HG03108 (cell line): ENCODE measurements at regions not wholly inside any gene's neighbourhood (a gene's known extent, or its start where the extent isn't known, plus 50 kb on each side); places are given as distances from the start of the nearest gene placed in this dataset.
"Not testable (repeated sequence)": the region's sequence is repeated elsewhere in the genome, so short reads cannot be mapped to it uniquely, and the experiment has no call there.

ENCODE experiments used
- ATAC-seq: cut with Tn5 transposase; IDR thresholded peaks from one replicate; pipeline ENCODE4 v1.9.1; 2021; ENCODE audit warnings: moderate library complexity; ENCODE audit not compliant: unreplicated experiment

DNA sequence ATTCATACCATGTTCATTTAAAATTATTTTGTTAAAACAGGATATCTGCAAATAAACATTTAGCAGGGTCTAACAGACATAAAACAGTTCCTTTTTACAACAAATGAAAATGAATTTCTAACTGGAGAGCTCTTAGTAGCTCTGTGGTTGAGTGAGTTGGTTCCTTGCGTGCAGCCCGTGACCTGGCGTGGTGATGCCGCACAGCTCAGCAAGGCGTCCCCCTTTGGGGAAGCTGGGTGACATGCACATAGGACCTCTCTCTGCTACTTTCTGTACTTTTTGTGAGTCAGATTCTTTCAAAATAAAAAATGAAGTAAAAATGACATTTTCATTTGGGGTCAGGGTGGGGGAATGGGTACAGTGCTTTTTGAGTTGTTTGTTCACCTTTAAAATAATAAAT lies 75.9 kb downstream of the NPIPB11 start:
- ATAC-seq, result not testable (repeated sequence)

DNA sequence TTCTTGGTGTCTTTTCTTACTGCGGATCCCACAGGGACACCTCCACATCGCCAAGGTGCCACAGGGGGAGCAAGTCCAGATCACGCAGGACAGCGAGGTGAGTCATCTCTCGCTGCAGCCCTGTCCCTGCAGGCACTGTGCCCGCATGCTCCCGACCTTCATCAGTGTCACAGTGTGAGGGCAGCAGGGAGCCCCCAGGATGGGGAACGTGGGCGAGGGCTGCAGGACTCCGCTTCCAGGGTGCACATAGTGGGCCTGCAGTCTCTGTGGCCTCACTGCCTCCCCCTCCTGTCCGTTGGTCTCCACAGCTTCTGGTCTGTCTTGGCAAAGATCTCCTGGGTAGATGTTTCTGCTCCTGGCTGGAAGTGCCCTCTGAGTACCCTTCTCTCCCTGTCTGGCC lies 78.0 kb downstream of the NPIPB11 start:
- not testable (repeated sequence) for ATAC-seq

DNA sequence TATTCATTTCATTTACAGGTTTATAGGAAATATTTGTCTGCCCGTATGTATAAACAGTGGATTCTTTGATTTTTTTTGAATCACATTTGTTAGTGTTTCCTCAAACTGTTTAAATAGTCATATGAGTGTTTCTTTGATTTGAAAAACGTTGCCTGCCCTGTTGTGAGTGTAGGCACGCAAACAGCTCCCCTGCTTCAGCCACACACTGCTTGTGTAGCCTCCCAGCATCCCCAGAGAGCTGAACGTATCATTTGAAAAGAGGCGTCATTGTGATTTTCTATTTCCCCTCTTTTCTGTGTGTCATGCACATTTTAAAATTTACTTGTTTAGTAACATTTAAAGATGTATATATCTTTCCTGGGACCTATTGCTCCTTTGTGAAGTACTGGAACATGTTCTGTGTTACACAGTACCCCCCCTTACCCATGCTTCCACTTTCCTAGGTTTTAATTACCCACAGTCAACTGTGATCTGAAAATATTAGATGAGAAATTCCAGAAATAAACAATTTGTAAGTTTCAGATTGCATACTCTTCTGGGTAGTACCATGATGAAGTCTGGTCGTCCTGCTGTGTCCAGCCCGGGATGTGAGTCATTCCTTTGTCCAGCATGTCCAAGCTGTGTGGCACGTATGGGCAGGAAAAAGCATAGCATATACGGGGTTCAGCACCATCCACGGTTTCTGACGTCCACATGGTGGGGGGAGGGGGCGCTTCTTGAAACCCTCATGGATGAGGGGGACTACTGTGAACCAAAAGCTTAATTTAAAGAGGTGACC lies 78.7 kb downstream of the NPIPB11 start:
- not testable (repeated sequence) for ATAC-seq

DNA sequence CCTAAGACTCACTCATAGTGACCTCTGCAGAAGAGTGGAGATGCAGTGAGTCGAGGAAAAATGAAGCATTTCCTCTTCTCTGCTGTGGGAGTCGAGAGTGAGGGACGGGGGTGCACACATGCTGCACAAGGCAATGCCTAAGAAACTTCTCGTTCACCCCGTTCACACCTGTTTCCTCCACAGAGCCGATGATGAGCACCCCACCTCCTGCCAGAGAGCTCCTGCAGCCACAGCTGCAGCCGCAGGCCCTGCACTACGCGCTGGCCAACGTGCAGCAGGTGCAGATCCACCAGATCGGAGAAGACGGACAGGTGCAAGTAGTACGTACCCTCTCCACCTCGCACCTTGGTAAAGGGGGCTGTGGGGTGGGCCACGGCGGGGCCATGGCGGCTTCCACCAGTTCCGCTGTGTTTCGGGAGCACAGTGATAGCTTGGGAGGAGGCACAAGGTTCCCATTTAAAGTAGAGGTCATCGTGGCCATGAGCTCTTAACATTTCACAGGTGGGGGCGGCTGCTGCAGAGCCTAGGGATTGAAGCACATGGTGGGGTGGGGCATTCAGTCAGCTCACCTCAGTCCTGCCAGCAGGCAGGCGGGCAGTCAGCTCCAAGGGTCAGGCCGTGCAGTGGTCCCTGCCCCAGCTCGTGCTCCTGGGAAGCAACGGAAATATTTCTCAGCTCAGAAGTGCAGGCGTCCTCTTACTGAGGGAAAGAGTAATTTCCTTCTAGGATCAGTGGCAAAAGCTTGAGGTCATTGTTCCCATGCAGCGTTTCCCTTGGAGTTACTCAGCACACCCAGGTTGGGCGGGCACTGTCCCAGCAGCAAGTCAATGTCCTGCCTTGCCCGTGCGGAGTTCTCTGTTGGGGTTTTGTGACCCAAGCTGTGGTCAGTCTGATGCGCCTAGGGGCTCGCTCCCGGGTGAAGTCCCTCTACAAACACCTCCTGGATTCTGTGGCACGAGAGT lies 80.1 kb downstream of the NPIPB11 start:
- ATAC-seq, result not testable (repeated sequence)

DNA sequence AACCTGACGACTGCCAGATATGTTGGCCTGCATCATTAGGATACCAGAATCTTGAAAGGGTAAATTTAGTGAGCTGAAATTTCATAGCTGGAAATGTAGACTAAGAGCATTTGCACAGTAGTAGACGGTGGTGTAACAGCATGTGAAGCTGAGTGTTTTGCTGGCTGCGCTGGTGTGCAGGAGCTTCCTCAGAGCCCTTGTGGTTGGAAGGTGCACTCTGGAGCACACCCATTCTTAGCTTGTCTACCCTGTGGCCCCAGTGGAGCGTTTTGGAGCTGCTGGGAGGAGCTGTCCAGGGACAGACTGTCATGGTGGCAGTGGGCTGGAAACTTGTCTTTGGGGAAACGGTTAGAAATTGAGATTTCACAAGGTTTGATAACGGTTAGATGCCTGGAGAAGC lies 82.8 kb downstream of the NPIPB11 start:
- not testable (repeated sequence) for ATAC-seq

DNA sequence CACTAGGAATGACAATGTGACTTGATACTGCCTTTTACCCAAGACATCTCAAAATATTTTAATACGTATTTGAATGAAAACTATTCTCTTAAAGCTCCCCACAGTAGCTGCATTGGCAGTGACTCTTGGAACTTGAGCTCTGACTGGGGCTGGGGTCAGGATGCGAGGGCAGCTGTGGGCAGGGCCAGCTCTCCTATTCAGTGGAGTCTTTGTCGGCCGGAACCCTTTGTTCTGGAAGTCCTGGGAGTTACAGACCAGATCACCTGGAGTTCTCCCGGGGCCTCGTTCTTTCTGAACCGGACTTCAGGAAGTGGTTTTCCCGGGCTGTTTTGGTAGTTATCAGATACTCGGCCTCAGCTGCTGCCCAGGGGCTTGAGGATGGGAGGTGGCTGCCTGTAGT lies 84.9 kb downstream of the NPIPB11 start:
- ATAC-seq, result no peak

DNA sequence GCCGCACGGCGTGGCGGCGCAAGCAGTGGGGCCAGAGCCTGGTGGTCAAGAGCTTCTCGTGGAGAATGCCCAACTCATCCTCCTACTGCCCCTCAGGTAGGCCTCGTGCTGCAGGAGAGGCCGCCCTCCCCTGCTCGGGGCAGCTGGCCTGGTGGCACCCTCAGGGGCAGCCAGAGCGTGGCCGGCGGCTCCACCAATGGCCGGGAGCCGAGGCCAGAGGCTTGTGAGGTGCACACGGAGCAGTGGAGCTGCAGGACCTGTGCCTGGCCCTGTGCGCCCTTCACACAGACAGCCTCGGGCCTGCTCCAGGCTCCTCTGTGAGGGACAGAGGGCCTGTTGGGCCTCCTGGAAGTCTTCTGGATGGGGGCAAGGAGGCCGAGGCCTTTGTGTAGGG lies 85.5 kb downstream of the NPIPB11 start:
- no peak for ATAC-seq

DNA sequence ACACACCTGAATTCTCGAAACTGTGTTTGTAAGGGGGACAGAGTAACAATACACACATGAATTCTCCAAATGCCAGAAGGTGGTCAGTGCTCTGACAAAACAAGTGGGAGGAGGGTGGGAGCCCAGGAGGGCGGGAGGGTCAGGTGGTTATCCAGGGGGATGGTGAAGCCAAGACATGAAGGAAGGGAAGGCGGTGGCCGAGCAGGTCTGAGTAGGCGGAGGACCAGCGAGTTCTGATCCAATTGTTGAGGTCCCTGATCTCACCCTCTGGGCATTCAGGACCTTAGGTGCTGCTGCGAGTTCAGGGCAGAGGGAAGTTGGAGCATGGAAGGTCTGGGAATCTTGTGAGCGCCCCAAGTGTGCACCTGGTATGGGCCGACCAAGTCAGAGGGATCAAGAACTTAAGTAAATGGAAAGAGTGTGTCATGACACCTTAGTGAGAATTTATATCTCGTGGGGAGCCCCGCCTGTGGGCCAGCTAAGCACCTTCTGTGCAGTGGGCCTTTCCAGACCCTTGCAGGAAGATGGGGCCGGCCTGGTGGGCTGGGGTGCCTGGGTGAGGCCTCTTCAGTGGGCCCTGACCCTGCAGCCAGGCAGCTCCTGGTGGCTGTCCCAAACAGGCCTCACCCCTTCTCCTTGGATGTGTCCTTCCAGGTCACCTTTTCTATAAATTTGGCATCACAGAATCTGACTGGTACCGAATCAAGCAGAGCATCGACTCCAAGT lies 86.1 kb downstream of the NPIPB11 start:
- no peak for ATAC-seq

DNA sequence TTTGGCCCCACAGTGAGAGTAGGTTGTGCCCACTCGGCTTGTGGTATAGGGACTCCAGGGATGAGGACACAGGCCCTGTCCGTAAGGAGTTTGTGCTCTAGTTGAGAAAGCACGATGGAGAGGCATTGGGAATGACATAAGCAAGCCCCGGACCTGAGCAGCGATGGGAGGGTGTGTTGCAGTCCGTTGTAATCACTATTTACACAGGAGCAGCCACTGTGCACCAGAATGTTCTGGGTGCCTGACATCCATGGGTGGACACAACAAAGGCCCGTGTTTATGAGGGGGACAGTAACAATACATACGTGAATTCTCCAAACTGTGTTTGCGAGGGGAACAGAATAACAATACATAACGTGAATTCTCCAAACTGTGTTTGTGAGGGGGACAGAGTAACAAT lies 86.8 kb downstream of the NPIPB11 start:
- ATAC-seq, result no peak

DNA sequence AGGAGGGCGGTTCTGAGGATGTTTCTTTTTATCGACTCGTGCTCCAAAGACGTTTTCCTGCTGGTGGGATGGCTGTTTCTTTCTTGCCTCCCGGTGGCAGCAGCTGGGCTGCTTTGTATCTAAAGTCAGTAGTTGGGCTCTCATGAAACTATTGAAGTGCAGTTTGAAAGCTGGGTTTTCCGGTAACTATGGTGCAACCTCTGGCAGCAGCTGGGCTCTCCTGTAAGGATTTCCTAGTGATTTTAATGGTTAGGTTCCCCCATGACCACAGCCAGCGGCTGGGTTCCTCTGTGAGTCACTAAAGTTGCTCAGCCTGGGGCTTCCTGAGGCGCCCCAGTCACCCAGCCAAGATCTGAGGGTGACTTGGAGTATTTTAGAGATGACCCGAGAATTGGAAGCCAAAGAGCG lies 87.9 kb downstream of the NPIPB11 start:
- ATAC-seq, result not testable (repeated sequence)

DNA sequence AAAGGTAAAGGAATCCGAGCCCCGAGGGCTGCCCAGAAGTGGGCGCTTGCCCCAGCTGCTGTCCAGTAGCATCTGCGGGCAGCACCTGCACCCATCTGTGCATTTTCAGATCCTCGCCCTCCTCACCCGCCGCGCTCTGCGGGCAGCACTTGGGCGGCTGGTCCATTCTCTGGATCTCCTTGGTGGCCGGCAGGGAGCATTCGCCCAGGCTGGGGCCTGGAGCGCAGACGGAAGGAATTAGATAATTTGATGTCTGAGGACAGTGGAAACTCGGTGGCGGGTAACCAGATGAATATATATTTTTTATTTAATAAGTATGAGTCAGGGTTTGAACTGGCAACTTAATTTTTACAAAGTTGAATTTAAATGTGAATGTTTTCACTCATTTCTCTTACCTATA lies 88.5 kb downstream of the NPIPB11 start:
- no peak for ATAC-seq

DNA sequence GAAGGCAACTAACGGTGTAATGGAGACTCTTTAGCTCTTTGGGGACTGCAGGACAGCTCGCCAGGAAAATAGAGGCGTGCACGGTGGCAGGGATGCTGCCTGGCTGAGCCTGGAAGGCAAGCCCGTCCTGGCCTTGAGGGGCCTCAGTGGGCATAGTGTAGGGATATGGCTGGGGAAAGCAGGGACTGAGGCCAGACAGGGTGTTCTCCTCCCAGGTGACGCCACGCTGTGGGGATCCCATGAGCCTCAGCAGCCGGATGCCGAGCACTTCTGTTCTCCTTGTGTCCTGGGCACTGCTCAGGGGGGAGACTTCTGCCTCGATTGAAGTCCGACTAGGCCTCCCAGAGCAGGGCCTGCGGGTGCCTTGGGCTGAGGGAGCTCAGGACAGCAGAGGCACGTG lies 89.2 kb downstream of the NPIPB11 start:
- no peak for ATAC-seq

DNA sequence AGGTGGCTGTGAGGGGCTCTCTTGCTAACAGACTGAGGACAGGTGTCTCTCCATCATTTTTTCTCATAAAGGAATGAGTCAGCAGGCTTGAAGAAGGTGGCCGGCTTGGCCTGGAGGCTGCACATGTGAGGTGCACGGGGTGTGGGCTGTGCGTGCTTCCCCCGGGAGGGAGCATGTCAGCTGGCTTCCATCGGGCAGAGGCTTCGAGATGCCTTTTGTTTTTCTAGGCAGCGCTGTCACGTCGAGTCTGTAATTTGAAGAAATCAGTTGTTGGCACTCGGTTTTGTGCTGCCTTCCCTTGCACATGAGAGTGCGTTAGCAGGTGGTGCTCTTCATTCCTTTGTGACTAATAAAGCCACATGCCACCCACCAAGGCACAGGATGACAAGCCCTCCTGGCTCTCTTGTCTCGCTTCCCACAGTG lies 89.7 kb downstream of the NPIPB11 start:
- no peak for ATAC-seq

DNA sequence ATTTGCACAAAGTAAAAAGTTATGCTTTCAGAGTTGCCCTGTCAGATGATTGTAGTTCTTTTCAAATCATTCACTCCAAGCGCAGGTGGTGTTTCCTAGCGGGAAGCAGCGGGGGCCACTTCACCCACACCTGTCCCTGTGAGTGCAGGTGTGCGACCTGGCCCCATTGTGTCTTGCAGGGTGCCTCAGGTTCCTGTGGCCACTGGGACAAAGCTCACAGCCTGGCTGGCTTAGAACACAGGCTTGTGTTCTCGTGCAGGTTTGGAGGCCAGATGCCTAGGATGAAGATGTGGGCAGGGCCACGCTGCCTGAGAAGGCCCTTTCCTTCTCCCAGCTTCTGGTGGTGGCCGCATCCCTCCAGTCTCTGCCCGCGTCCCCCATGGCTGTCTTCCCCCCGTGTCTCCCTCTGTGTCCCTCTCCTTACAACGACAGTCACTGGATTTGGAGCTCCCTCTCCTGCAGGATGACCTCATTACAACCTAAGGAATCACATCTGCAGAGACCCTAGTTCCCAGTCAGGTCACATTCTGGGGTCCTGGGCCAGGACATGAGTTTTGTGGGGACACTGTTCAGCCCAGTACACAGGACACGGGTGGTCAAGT lies 90.5 kb downstream of the NPIPB11 start:
- no peak for ATAC-seq

DNA sequence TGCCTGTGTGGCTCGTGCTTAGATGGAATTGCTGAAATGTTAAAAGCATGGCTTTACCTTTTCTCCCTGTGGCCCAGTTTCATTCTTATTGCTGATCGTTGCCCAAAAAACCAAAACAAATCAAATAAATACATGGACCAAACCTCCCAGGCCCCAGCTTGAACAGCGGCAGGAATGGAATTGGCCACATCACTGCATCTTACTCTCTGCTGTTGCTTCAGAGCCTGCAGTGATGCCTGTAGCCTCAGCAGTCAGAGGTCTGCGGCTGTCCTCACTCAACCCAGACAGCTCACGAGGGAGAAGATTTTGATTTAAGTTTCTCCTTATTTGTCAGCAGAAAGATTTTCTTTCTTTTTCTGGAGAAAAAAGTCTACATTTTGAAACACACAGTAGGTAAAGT lies 91.5 kb downstream of the NPIPB11 start:
- ATAC-seq, result no peak

DNA sequence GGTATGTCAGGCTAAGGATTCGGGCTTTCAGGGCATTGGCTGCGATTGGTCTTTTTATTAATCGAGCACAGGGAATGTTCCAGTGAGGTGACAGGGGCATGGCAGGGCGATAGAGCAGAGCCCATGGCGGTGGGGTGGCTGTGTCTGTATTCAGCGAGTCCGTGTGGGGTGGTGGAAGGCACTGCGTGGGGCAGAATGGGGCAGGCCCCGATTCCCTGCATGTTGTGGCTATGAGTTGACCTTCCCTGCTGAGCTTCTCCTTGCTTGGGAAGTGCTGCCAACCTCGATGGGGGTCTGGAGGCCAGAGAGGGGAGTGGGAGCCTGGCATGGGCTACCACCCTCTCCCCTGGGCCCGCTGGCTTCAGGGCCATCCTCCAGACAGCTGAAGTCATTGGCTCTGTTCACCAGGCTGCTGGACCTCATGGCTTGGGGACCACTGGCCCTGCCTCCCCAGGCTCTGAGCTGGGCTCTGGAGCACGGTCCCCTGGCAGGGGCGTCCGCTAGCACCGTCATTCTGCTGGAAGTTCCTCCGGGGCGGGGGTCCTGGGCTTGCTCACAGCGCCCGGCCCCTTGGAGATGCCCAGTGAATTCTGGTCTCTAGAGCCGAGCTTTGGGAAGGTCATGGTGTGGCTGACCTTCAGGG lies 92.1 kb downstream of the NPIPB11 start:
- ATAC-seq, result no peak

DNA sequence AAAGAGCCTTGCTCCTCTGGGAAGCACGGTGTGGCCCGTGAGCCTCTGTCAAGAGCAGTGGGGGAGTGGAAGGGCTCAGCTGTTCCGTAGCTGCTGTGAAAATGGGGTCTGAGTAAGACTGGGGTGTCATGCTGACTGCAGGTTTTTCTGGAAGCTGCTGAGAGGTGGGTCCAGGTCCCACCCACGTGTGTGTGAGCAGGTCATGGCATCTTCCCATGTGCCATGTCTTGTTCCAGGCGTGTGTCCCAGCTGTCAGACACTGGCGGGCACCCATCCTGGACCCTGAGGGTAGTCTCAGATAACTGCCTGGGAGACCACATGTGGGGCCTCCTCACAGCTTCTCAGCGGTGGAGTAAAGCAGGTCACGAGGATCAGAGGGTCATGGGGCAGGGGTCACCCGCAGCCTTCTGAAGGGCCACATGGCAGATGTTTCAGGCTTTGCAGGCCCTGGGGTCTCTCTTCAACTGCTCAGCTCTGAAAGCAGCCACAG lies 92.9 kb downstream of the NPIPB11 start:
- ATAC-seq, result no peak

DNA sequence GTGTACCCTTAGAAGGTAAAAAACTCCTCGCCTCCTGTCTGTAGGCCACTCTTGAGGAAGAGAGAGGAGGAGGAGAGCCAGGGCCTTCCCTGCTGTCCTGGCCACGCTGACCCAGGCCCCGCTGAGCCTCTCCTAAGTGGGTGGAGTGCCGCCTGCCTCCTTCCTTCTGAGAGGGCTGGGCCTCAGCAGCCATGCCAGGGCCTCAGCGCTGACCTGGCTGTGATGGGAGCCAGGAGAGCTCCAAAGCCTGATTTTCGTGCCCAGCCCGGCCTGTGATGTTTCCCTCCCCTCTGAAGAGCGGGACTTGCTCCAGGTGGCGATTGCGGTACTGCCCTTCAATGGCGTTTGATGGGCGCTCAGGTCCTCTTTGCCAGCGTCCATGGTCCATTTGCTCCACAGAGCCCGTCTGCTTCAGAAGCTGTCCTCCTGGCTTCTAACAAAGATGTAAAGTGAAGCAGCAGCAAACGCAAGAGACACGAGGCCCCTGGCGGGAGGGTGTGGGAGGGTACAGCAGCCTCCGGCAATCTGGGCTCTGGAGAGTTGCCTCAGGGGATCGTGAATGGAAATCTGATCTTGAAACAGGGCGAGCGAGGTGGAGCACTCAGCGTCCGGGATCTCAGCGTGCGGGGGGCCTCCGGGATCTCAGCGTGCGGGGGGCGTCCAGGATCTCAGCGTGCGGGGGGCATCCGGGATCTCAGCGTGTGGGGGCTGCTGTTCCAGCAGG lies 93.5 kb downstream of the NPIPB11 start:
- no peak for ATAC-seq

DNA sequence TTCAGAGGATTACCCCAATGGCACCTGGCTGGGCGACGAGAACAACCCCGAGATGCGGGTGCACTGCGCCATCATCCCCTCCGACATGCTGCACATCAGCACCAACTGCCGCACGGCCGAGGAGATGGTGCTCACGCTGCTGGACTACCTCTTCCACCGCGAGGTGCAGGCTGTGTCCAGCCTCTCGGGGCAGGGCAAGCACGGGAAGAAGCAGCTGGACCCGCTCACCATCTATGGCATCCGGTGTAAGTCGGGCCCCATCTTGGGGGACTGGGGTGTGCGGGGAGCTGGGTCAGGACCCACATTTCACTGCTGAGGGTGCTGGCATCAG lies 94.2 kb downstream of the NPIPB11 start:
- ATAC-seq, result not testable (repeated sequence)
